PC-9 (cell line): ENCODE measurements at regions not wholly inside any gene's neighbourhood (a gene's known extent, or its start where the extent isn't known, plus 50 kb on each side); places are given as distances from the start of the nearest gene placed in this dataset.

Experiments used
- BruUV-seq: library from RNA; stranded (reverse); fragments of 400-500 nt; replicated peaks from 2 replicates; lab custom pipeline; 2021; lab: Mats Ljungman, UMichigan
- CTCF ChIA-PET: fragments of 300-600 bp; sonication (Branson Sonifier 250); formaldehyde crosslinking; loops from one replicate; lab custom pipeline; 2022; ENCODE audit warnings: antibody characterized with exemption; lab: Charles Lee
- POLR2A ChIA-PET: fragments of 300-600 bp; sonication (Branson Sonifier 250); formaldehyde crosslinking; loops from one replicate; lab custom pipeline; 2022; ENCODE audit warnings: antibody characterized with exemption; ENCODE audit not compliant: unreplicated experiment; lab: Charles Lee
- DNase-seq, 2 experiments: peaks; one replicate each; pipeline versions ENCODE4 v3.0.0 to v3.0.0-alpha.2; 2015 to 2022; ENCODE audit warnings: mixed read lengths in 1 of 2
- H2AFZ ChIP-seq: fragments of 200-600 bp; sonication (generic); 2 replicates; pipeline ENCODE4 v1.8.1; 2017; ENCODE audit warnings: antibody characterized with exemption
- H3F3A ChIP-seq: fragments of 200-600 bp; sonication (generic); 2 replicates; pipeline ENCODE4 v1.8.1; 2017; ENCODE audit warnings: antibody characterized with exemption, mild to moderate bottlenecking, low read depth; ENCODE audit not compliant: insufficient read depth
- H3K27ac ChIP-seq: fragments of 200-600 bp; sonication (generic); 2 replicates; pipeline ENCODE4 v1.6.1; 2016; ENCODE audit warnings: mixed run types
- H3K27me3 ChIP-seq: fragments of 200-600 bp; sonication (generic); 2 replicates; pipeline ENCODE4 v1.6.1; 2016; ENCODE audit warnings: low read depth, mixed run types; ENCODE audit not compliant: insufficient read depth
- H3K36me3 ChIP-seq: fragments of 200-600 bp; sonication (generic); 2 replicates; pipeline ENCODE4 v1.6.1; 2016; ENCODE audit warnings: low read depth, mixed run types
- H3K4me1 ChIP-seq: fragments of 200-600 bp; sonication (generic); replicated peaks from 2 replicates; pipeline ENCODE4 v1.6.1; 2016; ENCODE audit warnings: mixed run types; ENCODE audit not compliant: insufficient read depth
- H3K4me2 ChIP-seq: fragments of 200-600 bp; sonication (generic); 2 replicates; pipeline ENCODE4 v1.6.1; 2017; ENCODE audit warnings: mixed run types
- H3K4me3 ChIP-seq: fragments of 200-600 bp; sonication (generic); 2 replicates; pipeline ENCODE4 v1.6.1; 2016; ENCODE audit warnings: mixed run types
- H3K79me2 ChIP-seq: fragments of 200-600 bp; sonication (generic); 2 replicates; pipeline ENCODE4 v1.6.1; 2017; ENCODE audit warnings: low read depth, mixed run types
- H3K9me2 ChIP-seq: fragments of 200-600 bp; sonication (generic); 2 replicates; pipeline ENCODE4 v1.8.1; 2017; ENCODE audit warnings: mild to moderate bottlenecking; ENCODE audit not compliant: insufficient read depth
- H3K9me3 ChIP-seq: fragments of 200-600 bp; sonication (generic); 2 replicates; pipeline ENCODE4 v1.8.1; 2016; ENCODE audit warnings: low read depth; ENCODE audit not compliant: insufficient read depth
- H4K20me1 ChIP-seq: fragments of 200-600 bp; sonication (generic); 2 replicates; pipeline ENCODE4 v1.8.1; 2017; ENCODE audit not compliant: insufficient read depth
- CTCF ChIP-seq: fragments of 200-600 bp; sonication (generic); conservative IDR thresholded peaks from 2 replicates; pipeline ENCODE4 v1.6.1; 2017; ENCODE audit warnings: mixed run types, antibody characterized with exemption, mild to moderate bottlenecking, moderate library complexity
- EZH2 ChIP-seq: fragments of 200-600 bp; sonication (generic); IDR thresholded peaks from 2 replicates; pipeline ENCODE4 v1.8.0; 2017; ENCODE audit warnings: antibody characterized with exemption, low read depth
- intact Hi-C: fragments of 100-400 bp; cut with micrococcal nuclease; formaldehyde crosslinking; loops from one replicate; pipeline ENCODE4 v1.10.0; 2022; ENCODE audit not compliant: unreplicated experiment

- no peak for TF ChIP-seq EZH2
- no peak for TF ChIP-seq CTCF
- no TSS peak for BruUV-seq
- no peaks in the 10 kb centered on the region for H3K36me3 ChIP-seq
- no peaks in the 10 kb centered on the region for H3K79me2 ChIP-seq
- H3K4me3 ChIP-seq: no peak overlapping the region
- H3K4me1 ChIP-seq: no peaks in the 10 kb centered on the region
- no peaks in the 10 kb centered on the region for H3K9me2 ChIP-seq
- H3K27me3 ChIP-seq: peaks cover 55% of the 10 kb centered on the region
- no peak overlapping the region for H3K27ac ChIP-seq
- H2AFZ ChIP-seq: no peak overlapping the region
- no peak for DNase-seq
- CTCF ChIA-PET: no interaction called here
- no peaks in the 10 kb centered on the region for H4K20me1 ChIP-seq
- no peaks in the 10 kb centered on the region for H3F3A ChIP-seq
- POLR2A ChIA-PET: no interaction called here
- no peak overlapping the region for H3K4me2 ChIP-seq
- no peaks in the 10 kb centered on the region for H3K9me3 ChIP-seq
- intact Hi-C loops: no loop called here
Observed at GRCh38 chr16:27123795-27124409, 57.2 kb downstream of the C16orf82 start.

DNA sequence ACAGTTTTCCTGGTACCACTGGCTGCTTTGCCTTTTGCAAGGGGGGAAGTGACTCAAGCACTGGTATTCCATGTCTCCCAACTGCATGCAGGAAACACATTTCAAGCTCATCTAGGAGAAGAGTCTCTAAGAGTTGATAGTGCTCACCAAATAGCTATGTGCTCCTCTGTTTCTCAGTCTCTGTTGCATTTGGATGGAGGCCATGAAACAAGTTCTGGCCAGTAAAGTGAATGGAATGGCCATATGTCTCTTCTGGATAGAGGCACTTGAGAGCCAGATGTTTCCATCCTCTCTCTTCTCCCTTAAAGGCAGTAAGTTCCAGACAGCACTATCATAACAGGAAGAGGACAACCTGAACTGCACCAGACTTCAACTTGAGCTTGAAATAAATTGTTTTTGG is 60.6 kb downstream of the C16orf82 start:
- Histone ChIP-seq H3K4me3 (no peak overlapping the region), H3K27me3 (peaks cover 33% of the 10 kb centered on the region), H3F3A (no peaks in the 10 kb centered on the region), H3K9me2 (no peaks in the 10 kb centered on the region), H2AFZ (no peak overlapping the region), H4K20me1 (no peaks in the 10 kb centered on the region), H3K79me2 (no peaks in the 10 kb centered on the region), H3K27ac (no peak overlapping the region), H3K4me2 (no peak overlapping the region), H3K9me3 (no peaks in the 10 kb centered on the region), H3K36me3 (no peaks in the 10 kb centered on the region), H3K4me1 (no peaks in the 10 kb centered on the region)
- TF ChIP-seq EZH2 (no peak), CTCF (no peak)
- intact Hi-C loops: no loop called here
- no TSS peak for BruUV-seq
- no peak for DNase-seq
- ChIA-PET POLR2A (no interaction called here), CTCF (no interaction called here)

GRCh38 chr16:27129401-27129800 is 62.7 kb downstream of the C16orf82 start:
- H3F3A ChIP-seq: no peaks in the 10 kb centered on the region
- DNase-seq: no peak
- H3K36me3 ChIP-seq: no peaks in the 10 kb centered on the region
- H3K79me2 ChIP-seq: no peaks in the 10 kb centered on the region
- ChIA-PET CTCF (no interaction called here), POLR2A (no interaction called here)
- no peak overlapping the region for H3K4me3 ChIP-seq
- H2AFZ ChIP-seq: no peak overlapping the region
- H3K27me3 ChIP-seq: peaks cover 20% of the 10 kb centered on the region; the same call in 1 of the 2 replicates
- no peaks in the 10 kb centered on the region for H3K4me1 ChIP-seq
- H4K20me1 ChIP-seq: no peaks in the 10 kb centered on the region
- no peaks in the 10 kb centered on the region for H3K9me2 ChIP-seq
- no peaks in the 10 kb centered on the region; the same call in 1 of the 2 replicates for H3K9me3 ChIP-seq
- no peak overlapping the region for H3K4me2 ChIP-seq
- intact Hi-C loops: no loop called here
- H3K27ac ChIP-seq: no peak overlapping the region
- TF ChIP-seq EZH2: no peak
- no peak for TF ChIP-seq CTCF
- BruUV-seq: no TSS peak
